GM19239 (cell line): ENCODE measurements at regions not wholly inside any gene's neighbourhood (a gene's known extent, or its start where the extent isn't known, plus 50 kb on each side); places are given as distances from the start of the nearest gene placed in this dataset.
"Not testable (repeated sequence)": the region's sequence is repeated elsewhere in the genome, so short reads cannot be mapped to it uniquely, and the experiment has no call there.

ENCODE experiments used
- DNase-seq: peaks from one replicate; pipeline ENCODE4 v3.0.0; 2011; ENCODE audit warnings: low spot score; ENCODE audit not compliant: insufficient read length
- FAIRE-seq: peaks from 2 replicates; lab custom pipeline; 2011; peaks lifted over from hg19 to GRCh38; lab: Jason Lieb, UNC

DNA sequence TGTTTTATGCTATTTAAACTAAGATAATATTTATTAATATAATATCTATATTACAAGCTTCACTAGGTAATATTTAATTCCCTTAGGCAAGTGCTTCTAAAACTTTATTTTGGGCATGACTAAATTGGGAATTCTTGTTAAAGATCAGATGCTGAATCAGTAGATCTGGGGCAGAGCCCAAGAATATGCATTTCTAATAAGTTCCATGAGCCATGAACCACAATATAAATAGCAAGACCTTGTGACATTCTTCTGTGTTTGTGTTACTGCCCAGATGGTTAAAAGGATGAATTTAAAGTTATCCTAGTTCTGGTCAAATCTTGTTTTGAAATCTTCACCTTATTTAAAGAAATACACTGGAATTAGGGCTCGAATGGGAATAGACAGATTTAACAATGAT, 258.4 kb upstream of the CACNA2D1 start:
- DNase-seq (no peak), FAIRE-seq (no peak)

DNA sequence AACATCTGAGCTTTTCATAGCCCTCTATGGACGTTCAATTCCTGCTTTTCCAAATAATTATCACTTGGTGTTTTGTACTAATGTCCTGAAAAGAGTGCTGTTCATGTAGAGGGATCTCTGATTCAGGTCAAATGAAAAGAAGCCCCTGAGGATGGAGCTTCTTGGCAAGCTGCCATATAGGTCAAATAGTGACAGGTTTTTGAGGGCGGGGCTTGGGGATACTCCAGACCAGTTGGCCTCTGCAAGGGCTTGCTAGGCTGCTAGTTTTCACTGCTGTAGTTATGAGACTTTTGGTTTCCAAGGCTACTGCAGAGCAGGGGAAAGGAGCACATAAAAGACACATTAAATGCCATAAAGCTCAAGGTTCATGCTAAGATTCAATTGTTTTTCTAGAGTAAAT, 257.2 kb upstream of the CACNA2D1 start:
- DNase-seq = no peak
- FAIRE-seq = no peak

DNA sequence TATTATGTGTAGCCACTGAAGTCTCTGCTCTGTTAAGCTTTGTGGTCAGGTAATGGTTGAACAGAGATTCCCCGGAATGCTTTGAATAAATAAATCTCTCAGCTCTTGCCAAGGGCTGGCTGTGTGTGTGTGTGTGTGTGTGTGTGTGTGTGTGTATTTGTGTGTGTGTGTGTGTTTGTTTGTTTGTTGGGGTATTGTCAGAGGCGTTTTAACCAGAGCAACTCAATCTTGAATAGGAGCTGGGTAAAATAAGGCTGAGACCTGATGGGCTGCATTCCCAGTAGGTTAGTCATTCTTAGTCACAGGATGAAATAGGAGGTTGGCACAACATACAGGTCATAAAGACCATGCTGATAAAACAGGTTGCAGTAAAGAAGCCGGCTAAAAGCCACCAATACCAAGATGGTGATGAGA, 256.2 kb upstream of the CACNA2D1 start:
- DNase-seq (no peak), FAIRE-seq (no peak)

DNA sequence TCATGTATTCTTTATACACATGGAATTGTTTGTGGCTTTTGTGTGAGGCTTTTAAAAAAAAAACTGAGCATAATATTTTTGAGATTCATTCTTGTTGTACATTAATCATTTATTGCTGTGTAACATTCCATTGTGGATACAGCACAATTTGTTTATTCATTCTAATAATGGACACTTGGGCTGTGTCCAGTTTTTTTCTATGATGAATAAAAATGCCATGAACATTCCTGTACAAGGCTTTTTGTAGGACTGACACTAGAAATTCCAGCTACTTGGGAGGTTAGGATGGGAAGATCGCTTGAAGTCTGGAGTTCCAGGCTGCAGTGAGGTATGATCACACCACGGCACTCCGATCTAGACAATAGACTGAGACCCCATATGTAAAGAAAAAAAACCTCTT, 254.3 kb upstream of the CACNA2D1 start:
- DNase-seq (no peak), FAIRE-seq (no peak)

DNA sequence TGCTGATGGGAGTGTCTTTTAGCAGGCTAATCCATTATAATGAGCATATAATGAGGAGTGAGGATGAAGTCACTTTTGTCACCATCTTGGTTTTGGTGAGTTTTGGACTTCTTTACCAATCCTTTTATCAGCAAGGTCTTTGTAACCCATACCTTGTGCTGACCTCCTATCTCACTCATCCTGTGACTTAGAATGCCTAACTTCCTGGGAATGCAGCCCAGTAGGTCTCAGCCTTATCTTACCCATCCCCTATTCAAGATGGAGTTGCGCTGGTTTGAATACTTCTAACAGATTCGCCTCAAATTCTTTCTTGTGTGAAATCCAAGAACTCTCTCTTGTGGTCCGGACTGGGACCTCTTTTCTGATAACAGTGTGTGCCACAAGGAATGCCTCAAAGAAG, 253.1 kb upstream of the CACNA2D1 start:
- no peak for DNase-seq
- no peak for FAIRE-seq

DNA sequence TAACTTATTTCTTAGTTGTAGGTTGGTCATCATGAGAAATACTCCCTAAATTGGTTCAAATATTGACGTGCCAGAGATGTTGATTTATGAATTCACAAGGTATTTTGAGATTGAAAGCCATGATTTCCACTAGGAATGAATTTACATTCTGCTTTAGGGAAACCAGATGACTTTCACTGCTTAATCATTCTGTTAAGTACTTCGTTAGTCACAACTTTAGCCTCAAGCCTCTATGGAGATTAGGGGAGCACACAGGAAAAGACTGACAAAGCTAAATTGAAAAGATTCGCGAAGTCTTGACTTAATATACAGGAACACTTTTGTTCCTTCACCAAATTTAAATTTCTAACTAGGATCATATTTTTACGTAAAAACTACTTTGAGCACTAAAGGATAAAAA, 250.4 kb upstream of the CACNA2D1 start:
- DNase-seq (no peak), FAIRE-seq (no peak)

DNA sequence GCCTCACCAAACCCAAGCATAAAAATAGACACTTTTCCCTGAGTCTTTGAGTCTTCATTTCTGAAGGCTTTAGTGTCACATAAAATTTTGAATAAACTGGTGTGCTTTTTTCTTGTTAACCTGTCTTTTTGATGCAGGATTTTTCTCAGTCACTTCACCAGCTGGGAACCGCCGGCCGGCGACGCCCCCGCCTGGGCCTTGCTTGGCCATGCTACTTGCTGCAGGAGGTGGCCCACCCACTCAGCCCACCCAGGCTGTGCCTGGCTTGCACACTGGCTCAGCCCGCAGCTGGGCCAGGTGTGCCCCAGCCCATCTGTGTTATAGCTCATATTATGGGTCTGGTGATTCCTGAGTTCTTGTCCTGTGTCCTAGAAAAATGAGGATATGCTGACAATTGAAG, 247.4 kb upstream of the CACNA2D1 start:
- DNase-seq (no peak), FAIRE-seq (no peak)

DNA sequence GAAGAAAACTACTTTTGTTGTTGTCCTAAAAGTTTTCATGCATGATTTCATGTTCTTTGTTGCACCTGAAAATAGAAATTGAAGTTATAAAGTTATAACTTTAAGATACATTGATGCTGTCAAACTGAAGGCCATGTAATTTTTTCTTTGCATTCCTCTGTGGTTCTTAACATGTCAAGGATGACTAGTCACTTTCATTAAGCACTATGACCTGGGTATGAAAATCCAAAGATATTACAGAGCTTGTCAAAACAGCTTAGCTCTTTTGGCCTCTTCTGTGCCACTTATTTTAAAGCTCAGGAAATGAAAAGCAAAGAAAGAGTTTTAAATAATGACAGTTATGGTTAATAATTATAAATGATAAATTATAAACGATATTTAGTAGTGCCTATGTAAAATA, 241.6 kb upstream of the CACNA2D1 start:
- DNase-seq (no peak), FAIRE-seq (no peak)

DNA sequence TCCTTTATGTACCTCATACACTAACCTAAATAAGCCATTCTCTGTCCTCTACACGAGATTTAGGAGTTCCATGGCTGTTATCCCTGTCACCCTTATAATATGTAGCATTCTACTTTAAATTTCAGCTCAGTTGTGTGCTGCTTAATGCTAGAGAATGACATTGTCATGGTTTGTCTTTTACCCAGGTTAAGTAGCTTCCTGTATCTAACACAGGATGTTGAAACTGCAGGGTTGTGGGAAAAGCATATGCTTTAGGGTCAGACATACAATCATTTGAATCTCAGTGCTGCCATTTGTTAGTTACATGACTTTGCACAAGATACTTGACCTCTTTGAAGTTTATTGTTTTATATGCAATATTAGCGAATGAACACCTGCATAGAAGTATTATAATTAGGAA, 235.1 kb upstream of the CACNA2D1 start:
- no peak for DNase-seq

DNA sequence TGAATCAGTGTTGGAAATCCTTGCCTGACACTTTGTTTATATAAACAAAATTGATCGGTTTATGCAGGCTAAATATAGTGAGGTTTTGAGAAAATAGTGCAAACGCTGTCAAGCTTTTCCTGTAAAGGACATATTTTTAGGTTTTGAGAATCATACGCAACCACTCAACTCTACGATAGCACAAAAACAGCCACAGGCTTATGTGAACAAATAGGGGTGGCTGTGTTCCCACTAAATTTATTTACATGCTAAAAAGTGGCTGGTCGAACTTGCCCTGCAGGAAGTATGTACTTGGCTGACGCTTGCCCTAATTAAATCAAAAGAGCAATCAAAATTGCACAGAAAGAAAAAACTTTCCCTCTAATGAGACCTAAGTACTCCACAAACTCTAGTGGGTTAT, 234.7 kb upstream of the CACNA2D1 start:
- DNase-seq (no peak), FAIRE-seq (no peak)

More for the DNA sequence above, 235.1 kb upstream of the CACNA2D1 start:
- FAIRE-seq = no peak

DNA sequence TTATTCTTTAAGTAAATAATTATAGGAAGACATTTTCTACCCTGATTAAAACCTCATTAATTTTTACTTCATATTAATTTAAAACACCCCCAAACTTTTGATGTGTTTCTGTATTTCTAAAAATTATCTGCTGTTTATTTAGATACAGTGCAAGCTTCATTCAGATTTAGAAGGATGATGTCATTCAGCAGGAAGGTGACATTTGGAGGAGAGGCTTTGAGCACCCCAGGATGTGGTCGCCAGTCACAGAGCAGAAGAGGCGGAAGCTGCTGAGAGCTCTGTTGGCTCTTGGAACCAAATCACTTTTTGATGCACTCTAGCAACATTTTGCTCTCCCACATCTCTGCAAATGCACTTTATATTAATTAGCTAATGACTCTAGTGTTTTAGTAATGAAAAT, 233.9 kb upstream of the CACNA2D1 start:
- no peak for DNase-seq
- FAIRE-seq = no peak

DNA sequence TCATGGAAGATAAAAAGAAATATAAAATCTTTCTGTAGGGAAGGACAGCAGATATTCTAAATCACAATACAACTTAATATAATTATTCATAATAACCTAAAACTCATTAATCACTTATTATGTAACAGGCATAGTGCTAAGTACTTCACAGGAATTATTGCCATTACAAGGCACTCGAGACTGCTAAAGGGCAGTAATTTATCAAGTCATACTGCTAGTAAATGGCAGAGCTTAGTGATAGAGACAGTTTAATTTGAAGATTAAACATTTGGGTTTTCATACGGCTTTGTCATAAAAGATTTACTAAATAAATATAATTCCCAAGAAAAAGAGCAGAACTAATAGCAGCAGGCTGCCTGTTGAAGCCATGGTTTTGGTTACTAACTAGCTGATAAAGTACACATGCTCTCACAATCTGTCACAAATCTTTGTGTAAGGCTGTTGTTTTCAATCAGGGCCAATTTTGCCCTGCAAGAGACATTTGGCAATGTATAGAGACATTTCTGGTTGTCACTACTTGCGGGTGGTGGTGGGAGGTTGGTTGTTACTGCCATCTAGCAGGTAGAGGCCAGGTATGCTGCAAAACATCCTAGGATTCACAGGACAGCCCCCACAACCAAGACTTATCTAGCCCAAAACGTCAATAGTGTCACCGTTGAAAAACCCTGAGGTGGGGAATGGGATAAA, 233.3 kb upstream of the CACNA2D1 start:
- FAIRE-seq = no peak
- no peak for DNase-seq

DNA sequence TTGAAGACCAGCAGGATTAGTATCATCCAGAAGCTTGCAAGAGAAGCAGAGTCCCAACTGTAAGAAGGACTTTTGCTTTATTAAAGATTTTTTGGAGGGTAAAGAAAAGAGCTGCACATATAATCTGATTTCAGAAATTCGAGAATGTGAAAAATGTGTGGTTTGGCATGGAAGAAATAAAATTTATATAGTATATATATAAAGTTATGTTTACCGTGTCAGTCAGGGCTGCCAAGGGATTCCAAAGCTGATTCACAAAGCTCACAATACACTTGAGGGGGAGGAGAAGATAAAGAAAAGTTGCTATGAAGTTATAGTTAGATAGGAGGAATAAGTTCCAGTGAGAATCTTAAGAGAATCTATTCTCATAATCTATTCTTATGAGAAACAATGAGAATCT, 231.8 kb upstream of the CACNA2D1 start:
- FAIRE-seq = no peak

DNA sequence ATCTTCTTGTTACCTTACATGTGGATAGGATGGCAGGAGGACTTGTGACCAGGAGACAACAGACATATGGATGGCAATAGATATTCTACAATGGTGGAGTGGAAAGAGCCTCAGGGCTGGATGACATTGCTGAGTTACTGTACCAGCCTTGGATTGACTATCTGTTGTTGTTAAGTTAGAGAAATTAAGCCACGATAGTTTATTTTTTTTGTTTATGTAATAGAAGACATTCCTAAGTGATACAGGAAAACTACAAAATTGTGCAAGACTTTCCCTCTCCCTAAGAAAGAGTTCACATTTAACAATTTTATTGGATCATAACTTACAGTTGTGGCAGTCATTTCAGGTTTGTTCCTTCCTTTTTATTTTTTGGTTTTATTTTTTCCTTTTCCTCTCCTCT, 230.7 kb upstream of the CACNA2D1 start:
- DNase-seq = no peak
- FAIRE-seq = no peak

More for the DNA sequence above, 231.8 kb upstream of the CACNA2D1 start:
- no peak for DNase-seq

DNA sequence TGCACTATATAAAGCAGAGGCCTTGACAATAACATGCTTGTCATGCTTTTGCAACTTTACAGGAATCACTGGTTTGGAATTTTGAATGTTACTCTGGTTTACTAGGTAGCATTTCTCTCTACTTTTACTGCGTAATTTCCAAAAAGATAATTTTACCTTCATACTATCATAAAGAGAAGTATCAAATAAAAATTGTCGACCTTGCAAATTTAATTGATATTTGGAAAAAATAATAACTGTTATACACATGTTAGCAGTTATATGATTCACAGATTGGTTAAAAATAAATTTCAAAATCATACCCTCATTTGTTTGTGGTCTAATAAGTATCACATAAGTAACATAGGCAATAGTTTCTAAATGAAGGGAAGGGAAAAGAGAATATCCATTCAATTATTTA, 228.5 kb upstream of the CACNA2D1 start:
- DNase-seq (no peak), FAIRE-seq (no peak)

DNA sequence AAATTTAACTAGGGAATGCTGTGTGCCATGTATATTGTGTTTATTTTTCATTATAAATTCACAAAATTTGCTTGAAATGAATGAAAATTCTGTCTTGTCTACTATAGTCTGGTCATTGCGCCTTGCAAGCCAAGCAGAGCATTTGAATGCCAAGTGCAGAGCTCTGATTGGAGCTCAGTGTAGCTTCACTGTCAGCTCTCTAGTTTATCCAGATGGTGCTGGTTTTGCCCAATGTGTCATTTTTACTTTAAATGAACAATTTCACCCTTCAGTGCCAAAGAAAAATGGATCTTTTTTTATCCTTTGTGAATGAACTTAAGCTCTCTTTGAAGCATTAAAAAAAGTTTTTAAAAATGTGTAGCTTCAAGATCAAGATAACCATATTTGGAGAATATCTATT, 225.6 kb upstream of the CACNA2D1 start:
- DNase-seq (no peak), FAIRE-seq (no peak)

DNA sequence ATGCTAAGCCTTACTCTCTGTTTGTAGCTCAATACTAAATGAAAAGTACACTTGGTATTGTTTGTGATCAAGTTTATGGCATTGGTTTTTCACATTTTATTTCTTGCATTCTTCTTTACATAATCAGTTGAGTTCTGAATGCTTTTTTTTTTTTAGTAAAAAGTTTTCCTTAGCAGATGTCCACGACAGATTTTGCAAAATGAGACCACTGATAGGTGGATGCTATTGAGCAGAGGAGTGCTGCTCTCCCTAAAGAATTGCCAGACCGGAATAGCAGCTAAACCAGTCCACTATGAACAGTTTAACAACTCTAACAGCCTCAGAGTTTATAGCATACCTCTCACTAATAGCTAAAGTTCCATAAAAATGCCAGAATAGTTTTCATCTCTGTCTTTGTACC, 225.1 kb upstream of the CACNA2D1 start:
- DNase-seq (no peak), FAIRE-seq (no peak)

DNA sequence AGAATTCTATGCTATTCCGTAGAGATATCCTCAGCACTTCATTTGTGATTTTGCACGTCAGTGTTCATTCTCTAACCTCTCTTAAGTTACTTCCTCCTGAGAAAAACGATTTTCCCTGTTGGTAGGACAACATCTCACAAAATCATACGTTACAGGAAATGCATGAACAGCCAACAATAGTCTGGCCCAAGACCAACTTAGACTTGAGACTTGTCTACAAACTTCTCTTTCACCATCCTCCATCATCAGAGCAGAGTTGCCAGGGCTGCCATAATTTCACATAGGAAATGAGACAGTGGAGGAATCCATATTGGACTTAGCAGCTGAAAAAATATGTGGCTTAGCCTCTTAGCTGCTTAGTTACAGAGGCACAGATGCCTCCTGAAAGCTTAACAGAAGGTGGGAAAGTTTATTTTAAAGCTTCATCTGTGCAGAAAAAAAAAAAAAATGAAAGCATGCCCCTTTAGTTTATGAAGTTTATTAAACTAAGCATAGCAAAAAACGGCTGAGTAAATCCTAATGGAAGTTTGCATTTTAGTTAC, 222.5 kb upstream of the CACNA2D1 start:
- DNase-seq (no peak), FAIRE-seq (no peak)

DNA sequence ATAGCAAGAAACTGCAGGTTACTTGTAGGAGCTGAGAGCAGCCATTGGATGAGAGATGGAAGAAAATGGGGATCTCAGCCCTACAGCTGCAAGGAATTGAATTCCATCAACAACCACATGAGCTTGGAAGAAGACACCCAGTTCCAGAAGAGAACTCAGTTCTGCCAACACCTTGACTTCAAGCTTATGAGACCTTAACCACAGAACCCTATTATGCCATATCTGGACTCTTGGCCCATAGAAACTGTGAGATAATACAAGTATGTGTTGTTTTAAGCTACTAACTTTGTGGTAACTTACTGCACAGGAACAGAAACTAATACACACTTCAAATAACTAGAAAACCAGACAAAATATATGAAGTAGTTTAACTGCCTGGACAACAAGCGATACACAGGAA, 212.4 kb upstream of the CACNA2D1 start:
- FAIRE-seq (no peak), DNase-seq (no peak)

DNA sequence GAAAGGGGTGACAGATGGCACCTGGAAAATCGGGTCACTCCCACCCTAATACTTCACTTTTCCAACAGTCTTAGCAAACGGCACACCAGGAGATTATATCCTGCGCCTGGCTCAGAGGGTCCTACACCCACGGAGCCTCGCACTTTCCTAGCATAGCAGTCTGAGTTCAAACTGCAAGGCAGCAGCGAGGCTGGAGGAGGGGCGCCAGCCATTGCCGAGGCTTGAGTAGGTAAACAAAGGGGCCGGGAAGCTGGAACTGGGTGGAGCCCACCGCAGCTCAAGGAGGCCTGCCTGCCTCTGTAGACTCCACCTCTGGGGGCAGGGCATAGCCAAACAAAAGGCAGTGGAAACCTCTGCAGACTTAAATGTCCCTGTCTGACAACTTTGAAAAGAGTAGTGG, 206.5 kb upstream of the CACNA2D1 start:
- DNase-seq, FAIRE-seq: not testable (repeated sequence)

DNA sequence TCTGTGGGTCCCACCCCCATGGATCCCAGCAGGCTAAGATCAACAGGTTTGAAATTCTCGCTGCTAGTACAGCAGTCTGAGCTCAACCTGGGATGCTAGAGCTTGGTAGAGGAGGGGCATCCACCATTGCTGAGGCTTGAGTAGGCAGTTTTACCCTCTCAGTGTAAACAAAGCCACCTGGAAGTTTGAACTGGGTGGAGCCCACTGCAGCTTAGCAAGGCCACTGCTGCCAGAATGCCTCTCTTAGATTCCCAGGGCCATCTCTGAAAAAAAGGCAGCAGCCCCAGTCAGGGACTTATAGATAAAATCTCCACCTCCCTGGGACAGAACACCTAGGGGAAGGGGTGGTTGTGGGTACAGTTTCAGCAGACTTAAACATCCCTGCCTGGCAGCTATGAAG, 190.0 kb upstream of the CACNA2D1 start:
- no peak for FAIRE-seq
- DNase-seq = no peak

DNA sequence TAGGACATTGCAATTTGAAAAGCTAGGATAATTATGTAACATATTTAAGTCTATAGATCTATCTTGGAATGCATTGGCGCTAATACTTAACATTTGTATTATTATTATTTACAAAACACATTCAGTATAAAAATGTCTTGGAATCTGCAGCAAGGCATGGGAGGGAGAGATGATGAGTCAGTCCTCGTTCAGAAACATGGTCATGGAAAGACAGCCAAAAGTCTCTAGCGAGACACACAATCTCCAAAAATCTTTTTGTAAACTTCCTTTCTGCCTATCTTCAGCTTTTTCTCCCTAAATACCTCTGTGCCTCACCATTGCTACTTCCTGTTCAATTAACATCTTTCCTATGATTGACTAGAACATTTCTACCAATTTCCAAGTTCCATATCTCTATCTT, 188.4 kb upstream of the CACNA2D1 start:
- no peak for FAIRE-seq
- DNase-seq = no peak
